Lower lobe of right lung (tissue), 2 donors: ENCODE measurements at regions not wholly inside any gene's neighbourhood (a gene's known extent, or its start where the extent isn't known, plus 50 kb on each side); places are given as distances from the start of the nearest gene placed in this dataset.
A peak's percentile ranks its signal among the peaks of the same experiment; 100 is the strongest.

Experiments used
- ATAC-seq, 2 donors: fragments of 200-7000 bp; cut with Tn5 transposase; one replicate each; pipeline ENCODE4 v1.9.1; 2020 to 2022; ENCODE audit warnings: mild to moderate bottlenecking in 2 of 2, moderate library complexity in 2 of 2
- DNase-seq: peaks from one replicate; pipeline ENCODE4 v3.0.0-alpha.2; 2020
- H3K27ac ChIP-seq: fragments of 200-600 bp; one replicate; pipeline ENCODE4 v1.8.0; 2022
- H3K27me3 ChIP-seq: fragments of 200-600 bp; one replicate; pipeline ENCODE4 v1.8.0; 2022; ENCODE audit warnings: low read depth
- H3K36me3 ChIP-seq: fragments of 200-600 bp; one replicate; pipeline ENCODE4 v1.8.0; 2022; ENCODE audit warnings: mild to moderate bottlenecking
- H3K4me1 ChIP-seq: fragments of 200-600 bp; one replicate; pipeline ENCODE4 v1.8.0; 2022
- H3K4me3 ChIP-seq: fragments of 200-600 bp; one replicate; pipeline ENCODE4 v1.8.0; 2022; ENCODE audit warnings: mild to moderate bottlenecking
- H3K9me3 ChIP-seq: fragments of 200-600 bp; one replicate; pipeline ENCODE4 v1.8.0; 2022
- intact Hi-C: fragments of 100-400 bp; cut with DNase I; formaldehyde crosslinking; loops from one replicate; pipeline ENCODE4 v1.11.0; 2022
- TF ChIP-seq, protein P1 (sequence below): fragments of 200-600 bp; IDR thresholded peaks from one replicate; pipeline ENCODE4 v1.8.0; 2022; ENCODE audit warnings: antibody characterized with exemption, mild to moderate bottlenecking
- donor health status: DM: no; HTN: yes; CAD: no; lungs with severe emphysema.

DNA sequence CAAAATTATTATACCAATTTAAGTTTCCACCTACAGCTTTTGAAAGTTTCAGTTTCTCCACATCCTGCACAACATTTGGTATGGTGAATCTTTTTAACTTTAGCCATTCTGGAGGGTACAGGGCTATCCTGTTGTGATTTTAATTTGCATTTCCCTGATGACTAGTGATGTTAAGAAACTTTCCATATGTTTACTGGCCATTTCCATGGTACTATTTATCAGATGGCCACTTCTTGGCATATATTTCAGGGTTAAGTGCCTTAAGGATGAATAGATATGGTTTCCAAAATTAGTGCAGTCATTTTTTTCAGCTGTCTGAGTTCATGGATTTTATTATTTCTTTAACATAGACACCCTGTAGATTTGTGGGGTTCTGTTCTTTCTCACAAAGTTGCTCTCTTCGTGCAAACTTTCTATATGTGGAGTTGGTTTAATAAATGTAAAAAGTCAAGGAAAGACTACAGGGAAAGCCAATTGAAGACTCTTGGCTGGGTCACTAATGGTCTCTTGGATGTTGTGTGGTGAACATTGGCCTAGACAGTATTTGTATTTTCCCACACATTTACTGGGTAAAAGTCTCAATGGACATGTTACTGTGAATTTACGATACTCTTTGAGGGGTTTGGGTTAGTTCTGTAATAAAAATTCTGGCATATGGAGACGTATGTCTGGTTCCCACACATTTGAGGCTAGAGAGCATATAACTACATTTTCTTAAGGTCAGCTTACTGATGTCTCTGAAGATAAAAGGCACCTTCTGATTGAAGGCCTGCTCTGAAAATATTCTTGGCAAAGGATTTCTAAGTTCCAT, 147.5 kb upstream of the PDZRN3 start:
- no peak overlapping the region for H3K4me3 ChIP-seq
- H3K4me1 ChIP-seq, result no peaks in the 10 kb centered on the region
- DNase-seq (no peak), ATAC-seq (no peak)
- no peaks in the 10 kb centered on the region for H3K27me3 ChIP-seq
- H3K36me3 ChIP-seq, result no peaks in the 10 kb centered on the region
- peaks cover 5% of the 10 kb centered on the region for H3K9me3 ChIP-seq
- TF ChIP-seq, protein P1, sequence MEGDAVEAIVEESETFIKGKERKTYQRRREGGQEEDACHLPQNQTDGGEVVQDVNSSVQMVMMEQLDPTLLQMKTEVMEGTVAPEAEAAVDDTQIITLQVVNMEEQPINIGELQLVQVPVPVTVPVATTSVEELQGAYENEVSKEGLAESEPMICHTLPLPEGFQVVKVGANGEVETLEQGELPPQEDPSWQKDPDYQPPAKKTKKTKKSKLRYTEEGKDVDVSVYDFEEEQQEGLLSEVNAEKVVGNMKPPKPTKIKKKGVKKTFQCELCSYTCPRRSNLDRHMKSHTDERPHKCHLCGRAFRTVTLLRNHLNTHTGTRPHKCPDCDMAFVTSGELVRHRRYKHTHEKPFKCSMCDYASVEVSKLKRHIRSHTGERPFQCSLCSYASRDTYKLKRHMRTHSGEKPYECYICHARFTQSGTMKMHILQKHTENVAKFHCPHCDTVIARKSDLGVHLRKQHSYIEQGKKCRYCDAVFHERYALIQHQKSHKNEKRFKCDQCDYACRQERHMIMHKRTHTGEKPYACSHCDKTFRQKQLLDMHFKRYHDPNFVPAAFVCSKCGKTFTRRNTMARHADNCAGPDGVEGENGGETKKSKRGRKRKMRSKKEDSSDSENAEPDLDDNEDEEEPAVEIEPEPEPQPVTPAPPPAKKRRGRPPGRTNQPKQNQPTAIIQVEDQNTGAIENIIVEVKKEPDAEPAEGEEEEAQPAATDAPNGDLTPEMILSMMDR, result no peak
- intact Hi-C loops, result no loop called here
- H3K27ac ChIP-seq, result no peak overlapping the region

DNA sequence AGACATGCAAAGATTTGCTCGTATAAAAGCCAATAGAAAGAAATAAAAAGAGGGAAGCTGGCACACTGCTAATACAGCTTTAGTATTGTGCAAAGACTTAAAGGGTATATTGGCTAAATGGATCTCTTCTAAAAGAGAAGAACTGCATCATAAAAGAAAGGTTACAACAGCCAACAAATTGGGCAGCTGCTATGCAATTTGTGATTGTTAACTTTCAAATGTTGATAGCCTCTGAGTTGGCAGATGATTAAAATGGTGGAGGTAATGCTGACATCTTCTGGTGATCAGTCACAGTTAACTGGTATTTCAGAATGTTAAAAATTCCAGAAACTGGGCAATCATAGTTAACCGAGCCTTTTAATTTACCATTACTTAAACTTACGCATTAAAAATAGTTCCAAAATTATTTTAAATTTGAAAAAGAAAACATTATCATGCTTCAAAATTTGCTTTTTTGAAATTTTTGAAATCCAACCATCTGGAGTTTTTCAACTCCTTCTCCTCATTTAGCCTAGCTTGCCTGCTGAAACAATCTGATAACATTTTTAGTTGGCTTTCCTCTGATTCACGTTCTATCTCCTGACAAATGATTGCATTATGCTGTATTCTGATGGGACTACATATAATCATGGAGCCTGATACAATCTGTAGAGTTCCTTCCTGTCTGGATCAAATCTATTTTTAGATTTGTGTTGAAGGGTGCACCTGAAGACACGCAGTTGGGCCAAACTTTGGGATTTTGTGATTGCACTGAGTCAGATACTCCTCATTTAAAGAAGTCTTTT, 144.0 kb upstream of the PDZRN3 start:
- Histone ChIP-seq H3K4me1 (no peaks in the 10 kb centered on the region), H3K36me3 (no peaks in the 10 kb centered on the region), H3K27ac (no peak overlapping the region), H3K9me3 (peaks cover 5% of the 10 kb centered on the region), H3K27me3 (no peaks in the 10 kb centered on the region), H3K4me3 (no peak overlapping the region)
- TF ChIP-seq, protein P1, result no peak
- intact Hi-C loops, result no loop called here
- ATAC-seq (no peak), DNase-seq (no peak)

DNA sequence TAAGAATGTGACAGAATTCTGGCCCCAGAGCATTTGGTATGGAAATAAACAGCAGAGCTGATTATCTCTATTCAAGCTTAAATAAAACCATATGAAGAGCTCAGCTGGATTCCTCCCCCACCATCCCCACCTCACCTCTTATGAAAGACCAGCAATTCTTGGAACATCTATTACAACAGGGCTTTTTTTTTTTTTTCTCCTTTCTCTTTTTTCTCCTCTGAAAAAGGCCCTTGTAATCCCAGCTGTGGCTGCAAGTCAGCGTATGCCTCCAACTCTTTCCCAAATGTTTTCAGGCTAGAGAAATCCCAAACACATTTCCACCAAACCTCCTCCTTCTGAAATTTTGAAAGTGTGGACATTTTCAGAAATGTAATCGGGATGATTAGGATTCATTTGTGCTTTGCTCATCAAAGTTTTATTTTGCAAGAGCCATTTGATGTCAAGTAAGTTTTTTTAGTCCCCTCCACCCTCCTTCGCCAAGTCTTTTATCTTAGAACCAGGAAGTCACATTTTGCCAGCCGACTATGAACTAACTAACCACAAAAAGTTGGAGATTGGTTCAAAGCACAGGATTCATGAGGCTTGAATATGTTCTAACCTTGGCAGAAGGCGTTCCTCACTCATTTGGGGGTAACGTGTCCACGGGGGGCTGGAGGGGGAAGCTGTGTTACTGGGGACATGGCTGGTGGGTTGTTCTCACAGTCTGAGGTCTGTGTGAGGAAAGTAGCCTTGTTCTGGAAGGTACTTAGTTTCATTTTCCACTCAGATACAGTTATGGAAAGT, 142.0 kb upstream of the PDZRN3 start:
- peak overlapping the region; percentile 53 for H3K27ac ChIP-seq
- ATAC-seq (peak; percentile 37 to 44), DNase-seq (no peak)
- no peaks in the 10 kb centered on the region for H3K36me3 ChIP-seq
- TF ChIP-seq, protein P1, result no peak
- no peaks in the 10 kb centered on the region for H3K27me3 ChIP-seq
- H3K4me3 ChIP-seq, result no peak overlapping the region
- peaks cover 5% of the 10 kb centered on the region for H3K9me3 ChIP-seq
- intact Hi-C loops, result no loop called here
- no peaks in the 10 kb centered on the region for H3K4me1 ChIP-seq

DNA sequence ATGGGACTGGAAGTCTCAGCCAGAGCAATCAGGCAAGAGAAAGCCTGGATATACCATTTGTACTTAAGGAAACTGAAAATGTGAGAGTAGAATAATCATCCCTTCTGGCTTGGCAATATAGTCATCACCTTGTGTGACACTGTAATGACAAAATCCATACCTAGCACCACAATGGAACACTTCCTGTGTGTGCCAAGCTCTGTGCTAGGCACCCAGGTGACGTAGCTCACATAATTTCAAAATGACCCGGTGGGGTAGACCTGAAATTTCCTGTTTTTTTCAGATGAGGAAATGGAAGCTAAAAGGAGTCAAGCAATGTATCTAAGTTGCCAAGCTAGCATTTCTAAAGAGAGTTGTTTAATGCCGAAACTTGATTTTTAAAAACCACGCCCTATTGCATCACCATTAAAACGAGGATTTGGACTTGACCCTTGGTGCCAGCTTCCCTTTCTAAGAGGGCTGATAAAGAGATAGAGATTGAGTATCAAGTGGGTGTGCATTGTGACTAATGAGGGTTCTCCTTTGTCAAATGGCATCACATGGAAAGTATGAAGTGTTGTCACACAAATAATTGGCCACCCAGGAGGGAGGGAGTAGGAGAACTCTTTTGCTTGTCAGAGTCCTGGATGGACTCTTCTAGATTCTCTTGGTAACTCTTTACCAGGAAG, 141.3 kb upstream of the PDZRN3 start:
- peak in 1 of 2 donors; percentile 47 for ATAC-seq

More for the DNA sequence above, 141.3 kb upstream of the PDZRN3 start:
- no peak for DNase-seq
- Histone ChIP-seq H3K4me3 (no peak overlapping the region), H3K36me3 (no peaks in the 10 kb centered on the region), H3K27ac (peak overlapping the region; percentile 53), H3K4me1 (no peaks in the 10 kb centered on the region), H3K27me3 (no peaks in the 10 kb centered on the region), H3K9me3 (peaks cover 5% of the 10 kb centered on the region)
- TF ChIP-seq, protein P1, result no peak
- intact Hi-C loops, result no loop called here
